ENCODE measurements at regions not wholly inside any gene's neighbourhood (a gene's known extent, or its start where the extent isn't known, plus 50 kb on each side); places are given as distances from the start of the nearest gene placed in this dataset.

DNA sequence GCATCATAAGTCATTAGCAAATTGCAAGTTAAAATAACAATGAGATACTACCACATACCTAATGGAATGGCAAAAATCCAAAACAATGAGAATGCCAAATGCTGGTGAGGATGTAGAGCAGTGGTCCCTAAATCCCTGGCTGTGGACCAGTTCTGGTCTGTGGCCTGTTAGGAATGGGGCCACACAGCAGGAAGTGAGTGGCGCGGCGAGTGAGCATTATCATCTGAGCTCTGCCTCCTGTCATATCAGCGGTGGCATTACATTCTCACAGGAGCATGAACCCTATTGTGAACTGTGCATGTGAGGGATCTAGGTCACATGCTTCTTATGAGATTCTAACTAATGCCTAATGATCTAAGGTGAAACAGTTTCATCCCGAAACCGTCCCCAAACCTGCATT, 1694.4 kb downstream of the EFNB2 start:
- no peak for TF ChIP-seq POLR2A (IDR thresholded peaks at IDR 0.05)
- no peak for TF ChIP-seq EP300 (IDR thresholded peaks at IDR 0.05)
- TF ChIP-seq, protein P1, sequence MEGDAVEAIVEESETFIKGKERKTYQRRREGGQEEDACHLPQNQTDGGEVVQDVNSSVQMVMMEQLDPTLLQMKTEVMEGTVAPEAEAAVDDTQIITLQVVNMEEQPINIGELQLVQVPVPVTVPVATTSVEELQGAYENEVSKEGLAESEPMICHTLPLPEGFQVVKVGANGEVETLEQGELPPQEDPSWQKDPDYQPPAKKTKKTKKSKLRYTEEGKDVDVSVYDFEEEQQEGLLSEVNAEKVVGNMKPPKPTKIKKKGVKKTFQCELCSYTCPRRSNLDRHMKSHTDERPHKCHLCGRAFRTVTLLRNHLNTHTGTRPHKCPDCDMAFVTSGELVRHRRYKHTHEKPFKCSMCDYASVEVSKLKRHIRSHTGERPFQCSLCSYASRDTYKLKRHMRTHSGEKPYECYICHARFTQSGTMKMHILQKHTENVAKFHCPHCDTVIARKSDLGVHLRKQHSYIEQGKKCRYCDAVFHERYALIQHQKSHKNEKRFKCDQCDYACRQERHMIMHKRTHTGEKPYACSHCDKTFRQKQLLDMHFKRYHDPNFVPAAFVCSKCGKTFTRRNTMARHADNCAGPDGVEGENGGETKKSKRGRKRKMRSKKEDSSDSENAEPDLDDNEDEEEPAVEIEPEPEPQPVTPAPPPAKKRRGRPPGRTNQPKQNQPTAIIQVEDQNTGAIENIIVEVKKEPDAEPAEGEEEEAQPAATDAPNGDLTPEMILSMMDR (IDR thresholded peaks at IDR 0.05) = no peak
- no peaks in the 10 kb centered on the region for H3K4me1 ChIP-seq
- no peak overlapping the region for H3K27ac ChIP-seq
- H3K4me3 ChIP-seq = no peak overlapping the region
- H3K36me3 ChIP-seq = no peaks in the 10 kb centered on the region
- 92 to 93% methylated on average over 6 of the region's 6 CpGs for WGBS, 2 donors (ENCODE audit: low coverage in 1 of 2)
- no peak for ATAC-seq
- H3K27me3 ChIP-seq = no peaks in the 10 kb centered on the region
- H3K9me3 ChIP-seq = no peaks in the 10 kb centered on the region

- Histone ChIP-seq H3K27me3 (no peaks in the 10 kb centered on the region), H3K4me1 (no peaks in the 10 kb centered on the region), H3K36me3 (no peaks in the 10 kb centered on the region), H3K9me3 (no peaks in the 10 kb centered on the region), H3K4me3 (no peak overlapping the region), H3K27ac (no peak overlapping the region)
- 32 to 50% methylated on average over 1 to 3 of the region's 3 CpGs for WGBS, 2 donors (ENCODE audit: low coverage in 1 of 2)
- TF ChIP-seq, protein P1 (IDR thresholded peaks at IDR 0.05) = no peak
- no peak for TF ChIP-seq POLR2A (IDR thresholded peaks at IDR 0.05)
- no peak for TF ChIP-seq POLR2AphosphoS5 (IDR thresholded peaks at IDR 0.05)
- TF ChIP-seq EP300 (IDR thresholded peaks at IDR 0.05) = no peak
- ATAC-seq = no peak
These were observed 1697.7 kb downstream of the EFNB2 start for GRCh38 chr13:104837756-104838155.

- Histone ChIP-seq H3K4me1 (no peaks in the 10 kb centered on the region), H3K4me3 (no peak overlapping the region), H3K27ac (no peak overlapping the region), H3K36me3 (no peaks in the 10 kb centered on the region), H3K9me3 (no peaks in the 10 kb centered on the region), H3K27me3 (no peaks in the 10 kb centered on the region)
- TF ChIP-seq POLR2AphosphoS5 (IDR thresholded peaks at IDR 0.05) (no peak), POLR2A (IDR thresholded peaks at IDR 0.05) (no peak), EP300 (IDR thresholded peaks at IDR 0.05) (no peak)
- TF ChIP-seq, protein P1 (IDR thresholded peaks at IDR 0.05) = no peak
- no peak for ATAC-seq
- 73 to 92% methylated on average over 1 of the region's 1 CpG for WGBS, 2 donors (ENCODE audit: low coverage in 1 of 2)
These were observed 1702.2 kb downstream of the EFNB2 start for GRCh38 chr13:104833221-104833620.

- 0 to 67% methylated on average over 1 to 4 of the region's 4 CpGs for WGBS, 2 donors (ENCODE audit: low coverage in 1 of 2)
- Histone ChIP-seq H3K9me3 (no peaks in the 10 kb centered on the region), H3K36me3 (no peaks in the 10 kb centered on the region), H3K4me1 (no peaks in the 10 kb centered on the region), H3K4me3 (no peak overlapping the region), H3K27me3 (no peaks in the 10 kb centered on the region), H3K27ac (no peak overlapping the region)
- no peak for ATAC-seq
- TF ChIP-seq, protein P1 (IDR thresholded peaks at IDR 0.05) = no peak
- TF ChIP-seq EP300 (IDR thresholded peaks at IDR 0.05) (no peak), POLR2AphosphoS5 (IDR thresholded peaks at IDR 0.05) (no peak), POLR2A (IDR thresholded peaks at IDR 0.05) (no peak)
These were observed 1703.2 kb downstream of the EFNB2 start for GRCh38 chr13:104832231-104832630.

- no peak for TF ChIP-seq EP300 (IDR thresholded peaks at IDR 0.05)
- TF ChIP-seq POLR2AphosphoS5 (IDR thresholded peaks at IDR 0.05) = no peak
- TF ChIP-seq, protein P1 (IDR thresholded peaks at IDR 0.05) = no peak
- TF ChIP-seq POLR2A (IDR thresholded peaks at IDR 0.05) = no peak
- ATAC-seq = no peak
- H3K27me3 ChIP-seq = no peaks in the 10 kb centered on the region
- H3K4me3 ChIP-seq = no peak overlapping the region
- H3K4me1 ChIP-seq = no peaks in the 10 kb centered on the region
- no peak overlapping the region for H3K27ac ChIP-seq
- WGBS, 2 donors (ENCODE audit: low coverage in 1 of 2) = 65 to 68% methylated on average over 6 of the region's 6 CpGs
- H3K36me3 ChIP-seq = no peaks in the 10 kb centered on the region
- no peaks in the 10 kb centered on the region for H3K9me3 ChIP-seq
These were observed 1703.6 kb downstream of the EFNB2 start for GRCh38 chr13:104831831-104832230.

All from gastroesophageal sphincter (tissue), 4 donors.